OCI-LY7 (cell line): ENCODE measurements at regions not wholly inside any gene's neighbourhood (a gene's known extent, or its start where the extent isn't known, plus 50 kb on each side); places are given as distances from the start of the nearest gene placed in this dataset.

Experiments used
- BruUV-seq: library from RNA; stranded (reverse); fragments of 400-500 nt; replicated peaks from 2 replicates; lab custom pipeline; 2021; lab: Mats Ljungman, UMichigan
- CTCF ChIA-PET: fragments of 300-600 bp; sonication (Branson Sonifier 250); formaldehyde crosslinking; loops from one replicate; lab custom pipeline; 2022; ENCODE audit warnings: antibody characterized with exemption; ENCODE audit not compliant: unreplicated experiment; lab: Charles Lee
- POLR2A ChIA-PET: fragments of 300-600 bp; sonication (Branson Sonifier 250); formaldehyde crosslinking; loops from one replicate; lab custom pipeline; 2022; ENCODE audit warnings: antibody characterized with exemption; lab: Charles Lee
- DNase-seq: peaks from one replicate; pipeline ENCODE4 v3.0.0-alpha.2; 2015; ENCODE audit warnings: low spot score
- H2AFZ ChIP-seq: fragments of 200-600 bp; sonication (generic), shearing (Covaris generic); 2 replicates; pipeline ENCODE4 v1.6.1; 2014; ENCODE audit warnings: mild to moderate bottlenecking, antibody characterized with exemption, low read length, moderate library complexity
- H3K27ac ChIP-seq: fragments of 200-600 bp; sonication (generic); 2 replicates; pipeline ENCODE4 v1.5.1; 2014; ENCODE audit warnings: mixed run types, low read depth, mild to moderate bottlenecking, moderate library complexity, low read length, inconsistent platforms; ENCODE audit not compliant: poor library complexity, severe bottlenecking
- H3K36me3 ChIP-seq: fragments of 200-600 bp; sonication (generic); 2 replicates; pipeline ENCODE4 v1.6.1; 2014; ENCODE audit warnings: mild to moderate bottlenecking, antibody characterized with exemption, low read length, moderate library complexity, mixed read lengths; ENCODE audit not compliant: insufficient read depth
- H3K4me1 ChIP-seq: fragments of 200-600 bp; sonication (generic); 2 replicates; pipeline ENCODE4 v1.5.1; 2014; ENCODE audit warnings: mild to moderate bottlenecking, low read length; ENCODE audit not compliant: insufficient read depth, poor library complexity, severe bottlenecking
- H3K4me2 ChIP-seq: fragments of 200-600 bp; sonication (generic); 2 replicates; pipeline ENCODE4 v1.6.1; 2014; ENCODE audit warnings: mild to moderate bottlenecking, low read length
- H3K4me3 ChIP-seq: fragments of 200-600 bp; sonication (generic); 2 replicates; pipeline ENCODE4 v1.5.1; 2014; ENCODE audit warnings: mild to moderate bottlenecking, low read depth, low read length; ENCODE audit not compliant: poor library complexity, severe bottlenecking
- H3K79me2 ChIP-seq: fragments of 200-600 bp; sonication (generic); 2 replicates; pipeline ENCODE4 v1.6.1; 2016; ENCODE audit warnings: low read depth, mild to moderate bottlenecking, low read length, moderate library complexity, mixed read lengths; ENCODE audit not compliant: insufficient read depth
- H3K9me2 ChIP-seq: fragments of 200-600 bp; sonication (generic); 2 replicates; pipeline ENCODE4 v1.6.1; 2016; ENCODE audit warnings: mild to moderate bottlenecking, low read length, mixed read lengths; ENCODE audit not compliant: insufficient read depth
- H3K9me3 ChIP-seq: fragments of 200-600 bp; sonication (generic); 2 replicates; pipeline ENCODE4 v1.6.1; 2014; ENCODE audit warnings: mild to moderate bottlenecking, mixed run types, low read length, mixed read lengths
- H4K20me1 ChIP-seq: fragments of 200-600 bp; sonication (generic); 2 replicates; pipeline ENCODE4 v1.6.1; 2014; ENCODE audit warnings: mild to moderate bottlenecking, antibody characterized with exemption, low read length, moderate library complexity, mixed read lengths; ENCODE audit not compliant: insufficient read depth
- CTCF ChIP-seq: fragments of 200-600 bp; sonication (generic); conservative IDR thresholded peaks from 2 replicates; pipeline ENCODE4 v1.5.1; 2014; ENCODE audit warnings: mild to moderate bottlenecking, antibody characterized with exemption, low read length, moderate library complexity, mixed read lengths
- EZH2phosphoT487 ChIP-seq: fragments of 200-600 bp; sonication (generic); IDR thresholded peaks from 2 replicates; pipeline ENCODE4 v1.6.1; 2018; ENCODE audit warnings: low read depth, borderline replicate concordance, mild to moderate bottlenecking, mixed run types, antibody characterized with exemption, low read length, moderate library complexity, mixed read lengths
- intact Hi-C: fragments of 100-400 bp; cut with micrococcal nuclease; formaldehyde crosslinking; loops from one replicate; pipeline ENCODE4 v1.10.0; 2022; ENCODE audit not compliant: unreplicated experiment

- no peak for DNase-seq
- Histone ChIP-seq H3K9me2 (no peaks in the 10 kb centered on the region), H4K20me1 (no peaks in the 10 kb centered on the region), H3K36me3 (no peaks in the 10 kb centered on the region), H3K27ac (no peak overlapping the region), H2AFZ (no peak overlapping the region), H3K4me1 (no peaks in the 10 kb centered on the region), H3K9me3 (no peaks in the 10 kb centered on the region), H3K4me2 (no peak overlapping the region), H3K79me2 (no peaks in the 10 kb centered on the region), H3K4me3 (no peak overlapping the region)
- intact Hi-C loops, result no loop called here
- ChIA-PET POLR2A (interaction anchor here (1.0 to 1.4 kb wide), 2 partner anchors 14 to 82 kb away, joined by 3 to 4 read pairs; no protein-coding TSS in a partner anchor), CTCF (no interaction called here)
- BruUV-seq, result no TSS peak
- TF ChIP-seq EZH2phosphoT487 (no peak), CTCF (no peak)
Measured at GRCh38 chr6:134739299-134740026, 210.4 kb downstream of the ALDH8A1 start.

- DNase-seq, result no peak
- intact Hi-C loops, result no loop called here
- Histone ChIP-seq H3K27ac (no peak overlapping the region), H3K9me3 (no peaks in the 10 kb centered on the region), H3K9me2 (no peaks in the 10 kb centered on the region), H3K4me2 (no peak overlapping the region), H4K20me1 (no peaks in the 10 kb centered on the region), H2AFZ (no peak overlapping the region), H3K36me3 (no peaks in the 10 kb centered on the region), H3K4me3 (no peak overlapping the region), H3K79me2 (no peaks in the 10 kb centered on the region), H3K4me1 (no peaks in the 10 kb centered on the region)
- ChIA-PET CTCF (no interaction called here), POLR2A (no interaction called here)
- BruUV-seq, result no TSS peak
- no peak for TF ChIP-seq EZH2phosphoT487
- no peak for TF ChIP-seq CTCF
Measured at GRCh38 chr6:134738211-134738885, 211.6 kb downstream of the ALDH8A1 start.

GRCh38 chr6:134735461-134735860 is 214.4 kb downstream of the ALDH8A1 start:
- Histone ChIP-seq H4K20me1 (no peaks in the 10 kb centered on the region), H3K4me3 (no peak overlapping the region), H3K36me3 (no peaks in the 10 kb centered on the region), H3K27ac (no peak overlapping the region), H3K4me1 (no peaks in the 10 kb centered on the region), H2AFZ (no peak overlapping the region), H3K9me3 (no peaks in the 10 kb centered on the region), H3K79me2 (no peaks in the 10 kb centered on the region), H3K9me2 (no peaks in the 10 kb centered on the region), H3K4me2 (no peak overlapping the region)
- BruUV-seq, result no TSS peak
- ChIA-PET POLR2A (no interaction called here), CTCF (no interaction called here)
- DNase-seq, result no peak
- intact Hi-C loops, result no loop called here
- no peak for TF ChIP-seq CTCF
- no peak for TF ChIP-seq EZH2phosphoT487
